ENCODE measurements at regions not wholly inside any gene's neighbourhood (a gene's known extent, or its start where the extent isn't known, plus 50 kb on each side); places are given as distances from the start of the nearest gene placed in this dataset.

- no peaks in the 10 kb centered on the region for H3K27me3 ChIP-seq (ENCODE audit: control insufficient read depth, insufficient read depth, low read length)
These were observed 97.6 kb downstream of the TMEM114 start for GRCh38 chr16:8492690-8493089.

DNA sequence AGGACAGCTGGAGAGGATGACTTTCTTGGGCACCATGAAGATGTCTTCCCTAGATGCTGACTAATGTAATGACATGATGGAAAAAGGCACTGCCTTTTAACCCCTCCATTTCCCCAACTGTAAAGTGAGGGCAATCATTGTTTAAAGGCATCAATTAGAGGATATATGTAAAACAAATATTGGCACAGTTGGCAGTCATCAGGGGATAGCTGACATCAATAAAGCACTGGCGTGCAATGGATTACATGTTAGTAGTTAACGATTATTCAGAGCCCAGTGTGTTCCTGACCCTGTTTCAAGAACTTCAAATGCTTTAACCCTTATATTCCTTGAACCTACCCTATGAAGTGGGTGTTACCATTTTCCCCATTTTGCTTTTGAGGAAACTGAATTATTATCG lies 100.7 kb downstream of the TMEM114 start:
- H3K36me3 ChIP-seq (ENCODE audit: control insufficient read depth, insufficient read depth, low read length): no peaks in the 10 kb centered on the region
- peaks cover 14% of the 10 kb centered on the region for H3K4me1 ChIP-seq (ENCODE audit: control insufficient read depth, insufficient read depth, low read length)
- no peaks in the 10 kb centered on the region for H3K9me3 ChIP-seq (ENCODE audit: control insufficient read depth, insufficient read depth, low read length)
- H3K27ac ChIP-seq (ENCODE audit: low read depth, low read length): no peak overlapping the region
- no peak overlapping the region for H3K4me3 ChIP-seq (ENCODE audit: low read depth, low read length)
- H3K9ac ChIP-seq (ENCODE audit: low read depth, low read length): no peak overlapping the region
- H3K27me3 ChIP-seq (ENCODE audit: control insufficient read depth, insufficient read depth, low read length): peaks cover 10% of the 10 kb centered on the region

More at GRCh38 chr16:8492690-8493089, 97.6 kb downstream of the TMEM114 start:
- Histone ChIP-seq H3K4me1 (ENCODE audit: control insufficient read depth, insufficient read depth, low read length) (peaks cover 14% of the 10 kb centered on the region), H3K27ac (ENCODE audit: low read depth, low read length) (no peak overlapping the region), H3K9ac (ENCODE audit: low read depth, low read length) (no peak overlapping the region), H3K36me3 (ENCODE audit: control insufficient read depth, insufficient read depth, low read length) (no peaks in the 10 kb centered on the region), H3K4me3 (ENCODE audit: low read depth, low read length) (no peak overlapping the region), H3K9me3 (ENCODE audit: control insufficient read depth, insufficient read depth, low read length) (no peaks in the 10 kb centered on the region)

DNA sequence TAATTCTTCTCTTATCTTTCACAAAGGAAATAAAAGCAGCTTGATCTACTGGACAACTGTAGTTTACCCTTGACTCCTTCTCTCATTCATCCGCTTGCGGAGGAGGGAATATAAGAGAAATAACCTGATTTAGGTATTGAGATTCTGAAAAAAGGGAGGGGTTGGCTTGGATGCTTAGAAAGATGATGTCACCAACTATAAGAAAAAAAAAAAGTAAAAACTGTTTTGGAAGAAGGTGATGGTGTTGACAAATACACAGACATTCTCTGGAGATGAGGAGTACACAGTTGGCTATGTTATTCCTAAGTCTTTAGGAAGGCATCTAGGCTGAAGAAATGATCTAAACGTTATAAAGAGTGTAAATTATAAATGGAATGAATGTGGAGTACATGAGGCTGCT lies 103.3 kb downstream of the TMEM114 start:
- H3K9ac ChIP-seq (ENCODE audit: low read depth, low read length): no peak overlapping the region
- H3K4me3 ChIP-seq (ENCODE audit: low read depth, low read length): no peak overlapping the region
- no peak overlapping the region for H3K27ac ChIP-seq (ENCODE audit: low read depth, low read length)
- H3K36me3 ChIP-seq (ENCODE audit: control insufficient read depth, insufficient read depth, low read length): no peaks in the 10 kb centered on the region
- H3K9me3 ChIP-seq (ENCODE audit: control insufficient read depth, insufficient read depth, low read length): no peaks in the 10 kb centered on the region
- H3K27me3 ChIP-seq (ENCODE audit: control insufficient read depth, insufficient read depth, low read length): peaks cover 36% of the 10 kb centered on the region
- no peaks in the 10 kb centered on the region for H3K4me1 ChIP-seq (ENCODE audit: control insufficient read depth, insufficient read depth, low read length)

DNA sequence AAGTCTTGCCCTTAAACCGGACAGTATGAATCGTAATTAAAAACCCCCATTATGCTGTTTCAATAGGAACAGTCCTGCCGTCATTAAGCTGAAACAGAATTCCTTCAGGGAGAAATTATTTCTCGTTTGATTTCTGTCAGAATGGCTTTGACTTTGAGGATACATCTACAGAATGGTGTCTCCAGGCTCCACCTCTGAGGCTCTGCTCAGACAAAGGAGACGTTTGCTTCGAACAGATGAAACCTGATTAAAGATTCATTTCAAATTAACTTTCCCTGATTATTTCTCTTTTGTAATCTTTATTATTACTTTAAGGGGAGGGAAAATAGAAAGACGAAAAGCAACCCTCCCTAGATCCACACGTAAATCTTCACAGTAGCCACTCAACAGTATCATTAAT lies 106.9 kb downstream of the TMEM114 start:
- Histone ChIP-seq H3K4me3 (ENCODE audit: low read depth, low read length) (no peak overlapping the region), H3K9ac (ENCODE audit: low read depth, low read length) (no peak overlapping the region), H3K27ac (ENCODE audit: low read depth, low read length) (no peak overlapping the region), H3K4me1 (ENCODE audit: control insufficient read depth, insufficient read depth, low read length) (0 out of 2 replicates have a peak, but pooled peaks cover 3% of the 10 kb centered on the region), H3K27me3 (ENCODE audit: control insufficient read depth, insufficient read depth, low read length) (peaks cover 64% of the 10 kb centered on the region), H3K9me3 (ENCODE audit: control insufficient read depth, insufficient read depth, low read length) (no peaks in the 10 kb centered on the region), H3K36me3 (ENCODE audit: control insufficient read depth, insufficient read depth, low read length) (no peaks in the 10 kb centered on the region)

DNA sequence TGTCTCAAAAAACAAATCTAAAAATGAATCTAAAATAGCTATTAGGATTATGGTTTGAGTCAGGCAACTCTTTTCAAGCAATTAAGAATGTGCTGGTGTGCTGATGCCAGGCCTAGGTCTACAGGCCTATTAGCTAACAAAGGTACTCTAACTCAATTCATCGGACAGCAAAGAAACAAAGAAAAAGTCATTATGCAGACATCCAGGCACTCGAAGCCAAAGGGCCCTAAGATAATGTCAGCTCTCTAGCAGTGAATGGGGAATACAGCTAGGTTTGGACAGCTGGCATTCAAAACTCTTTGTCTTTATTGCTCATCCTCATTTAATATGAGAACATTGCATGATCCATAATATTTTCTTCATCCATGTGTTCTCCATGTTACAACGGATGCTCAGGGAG lies 108.5 kb downstream of the TMEM114 start:
- Histone ChIP-seq H3K36me3 (ENCODE audit: control insufficient read depth, insufficient read depth, low read length) (no peaks in the 10 kb centered on the region), H3K4me1 (ENCODE audit: control insufficient read depth, insufficient read depth, low read length) (0 out of 2 replicates have a peak, but pooled peaks cover 3% of the 10 kb centered on the region), H3K27me3 (ENCODE audit: control insufficient read depth, insufficient read depth, low read length) (peaks cover 74% of the 10 kb centered on the region), H3K9me3 (ENCODE audit: control insufficient read depth, insufficient read depth, low read length) (no peaks in the 10 kb centered on the region), H3K9ac (ENCODE audit: low read depth, low read length) (no peak overlapping the region), H3K27ac (ENCODE audit: low read depth, low read length) (no peak overlapping the region), H3K4me3 (ENCODE audit: low read depth, low read length) (no peak overlapping the region)

GRCh38 chr16:8476824-8477223 lies 113.5 kb downstream of the TMEM114 start:
- no peak overlapping the region for H3K9ac ChIP-seq (ENCODE audit: low read depth, low read length)
- H3K27me3 ChIP-seq (ENCODE audit: control insufficient read depth, insufficient read depth, low read length): peaks cover 42% of the 10 kb centered on the region
- H3K36me3 ChIP-seq (ENCODE audit: control insufficient read depth, insufficient read depth, low read length): no peaks in the 10 kb centered on the region
- H3K4me1 ChIP-seq (ENCODE audit: control insufficient read depth, insufficient read depth, low read length): 0 out of 2 replicates have a peak, but pooled peaks cover 3% of the 10 kb centered on the region
- no peaks in the 10 kb centered on the region for H3K9me3 ChIP-seq (ENCODE audit: control insufficient read depth, insufficient read depth, low read length)
- no peak overlapping the region for H3K27ac ChIP-seq (ENCODE audit: low read depth, low read length)
- H3K4me3 ChIP-seq (ENCODE audit: low read depth, low read length): no peak overlapping the region

GRCh38 chr16:8474587-8474986 lies 115.7 kb downstream of the TMEM114 start:
- Histone ChIP-seq H3K4me1 (ENCODE audit: control insufficient read depth, insufficient read depth, low read length) (no peaks in the 10 kb centered on the region), H3K4me3 (ENCODE audit: low read depth, low read length) (no peak overlapping the region), H3K27me3 (ENCODE audit: control insufficient read depth, insufficient read depth, low read length) (peaks cover 25% of the 10 kb centered on the region; the same call in 1 of the 2 replicates), H3K36me3 (ENCODE audit: control insufficient read depth, insufficient read depth, low read length) (no peaks in the 10 kb centered on the region), H3K27ac (ENCODE audit: low read depth, low read length) (no peak overlapping the region), H3K9ac (ENCODE audit: low read depth, low read length) (no peak overlapping the region), H3K9me3 (ENCODE audit: control insufficient read depth, insufficient read depth, low read length) (no peaks in the 10 kb centered on the region)

- Histone ChIP-seq H3K9ac (ENCODE audit: low read depth, low read length) (no peak overlapping the region), H3K4me1 (ENCODE audit: control insufficient read depth, insufficient read depth, low read length) (no peaks in the 10 kb centered on the region), H3K27me3 (ENCODE audit: control insufficient read depth, insufficient read depth, low read length) (0 out of 2 replicates have a peak, but pooled peaks cover 3% of the 10 kb centered on the region), H3K9me3 (ENCODE audit: control insufficient read depth, insufficient read depth, low read length) (no peaks in the 10 kb centered on the region), H3K4me3 (ENCODE audit: low read depth, low read length) (no peak overlapping the region), H3K27ac (ENCODE audit: low read depth, low read length) (no peak overlapping the region), H3K36me3 (ENCODE audit: control insufficient read depth, insufficient read depth, low read length) (no peaks in the 10 kb centered on the region)
These were observed 121.1 kb downstream of the TMEM114 start for GRCh38 chr16:8469102-8469778.

DNA sequence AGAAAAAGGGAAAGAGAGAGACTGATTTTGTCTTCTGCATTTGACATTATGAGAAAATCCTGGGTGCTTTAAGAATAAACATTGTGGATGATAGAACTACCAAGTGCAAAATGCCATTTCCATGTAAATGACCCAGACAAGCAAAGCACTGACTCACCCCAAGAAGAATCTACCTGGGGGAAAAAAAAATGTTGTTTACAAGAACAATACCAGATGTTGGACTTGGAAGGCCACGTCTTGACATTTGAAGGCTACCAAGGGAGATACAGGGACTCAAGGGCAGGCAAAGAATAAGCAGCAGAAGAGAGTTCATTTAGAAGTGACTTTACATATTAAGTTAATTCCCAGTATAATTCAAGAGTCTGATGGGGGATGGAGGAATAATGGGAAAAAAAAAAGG lies 125.3 kb downstream of the TMEM114 start:
- Histone ChIP-seq H3K4me1 (ENCODE audit: control insufficient read depth, insufficient read depth, low read length) (no peaks in the 10 kb centered on the region), H3K9me3 (ENCODE audit: control insufficient read depth, insufficient read depth, low read length) (no peaks in the 10 kb centered on the region), H3K9ac (ENCODE audit: low read depth, low read length) (no peak overlapping the region), H3K27ac (ENCODE audit: low read depth, low read length) (no peak overlapping the region), H3K36me3 (ENCODE audit: control insufficient read depth, insufficient read depth, low read length) (no peaks in the 10 kb centered on the region), H3K4me3 (ENCODE audit: low read depth, low read length) (no peak overlapping the region), H3K27me3 (ENCODE audit: control insufficient read depth, insufficient read depth, low read length) (no peaks in the 10 kb centered on the region)

- no peak overlapping the region for H3K4me3 ChIP-seq (ENCODE audit: low read depth, low read length)
- no peaks in the 10 kb centered on the region for H3K9me3 ChIP-seq (ENCODE audit: control insufficient read depth, insufficient read depth, low read length)
- no peaks in the 10 kb centered on the region for H3K36me3 ChIP-seq (ENCODE audit: control insufficient read depth, insufficient read depth, low read length)
- no peaks in the 10 kb centered on the region for H3K27me3 ChIP-seq (ENCODE audit: control insufficient read depth, insufficient read depth, low read length)
- no peak overlapping the region for H3K27ac ChIP-seq (ENCODE audit: low read depth, low read length)
- no peaks in the 10 kb centered on the region for H3K4me1 ChIP-seq (ENCODE audit: control insufficient read depth, insufficient read depth, low read length)
- no peak overlapping the region for H3K9ac ChIP-seq (ENCODE audit: low read depth, low read length)
These were observed 131.1 kb downstream of the TMEM114 start for GRCh38 chr16:8459085-8459733.

DNA sequence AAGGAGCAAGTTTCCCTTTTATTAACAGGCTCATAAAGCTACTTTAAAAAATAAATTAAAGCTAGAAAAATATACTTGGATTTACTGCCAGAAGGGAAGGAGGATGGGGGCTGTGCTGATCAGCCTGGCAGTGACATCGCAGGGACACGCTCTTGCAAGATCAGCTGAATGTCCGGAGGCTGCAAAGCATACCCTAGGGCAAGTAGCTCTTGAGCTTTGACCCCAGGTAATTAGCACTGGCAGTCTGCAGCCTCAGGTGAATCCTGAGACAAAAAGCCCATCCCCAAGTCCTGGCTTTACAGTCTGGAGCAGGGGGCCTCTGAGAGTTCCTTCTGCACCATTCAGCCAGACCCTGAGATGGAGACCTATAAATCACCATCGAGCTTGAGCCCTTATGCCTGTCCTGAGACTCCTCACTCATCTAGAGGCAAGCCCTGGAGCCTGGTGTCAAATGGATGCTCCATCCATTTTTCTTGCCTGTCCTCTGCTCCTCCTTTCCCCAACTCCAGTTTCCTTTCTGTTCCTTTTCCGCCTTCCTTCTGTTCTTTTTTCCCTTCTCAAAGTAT lies 131.7 kb downstream of the TMEM114 start:
- H3K27me3 ChIP-seq (ENCODE audit: control insufficient read depth, insufficient read depth, low read length): no peaks in the 10 kb centered on the region
- no peak overlapping the region for H3K4me3 ChIP-seq (ENCODE audit: low read depth, low read length)
- H3K36me3 ChIP-seq (ENCODE audit: control insufficient read depth, insufficient read depth, low read length): no peaks in the 10 kb centered on the region
- no peak overlapping the region for H3K9ac ChIP-seq (ENCODE audit: low read depth, low read length)
- no peaks in the 10 kb centered on the region for H3K9me3 ChIP-seq (ENCODE audit: control insufficient read depth, insufficient read depth, low read length)
- H3K27ac ChIP-seq (ENCODE audit: low read depth, low read length): no peak overlapping the region
- no peaks in the 10 kb centered on the region for H3K4me1 ChIP-seq (ENCODE audit: control insufficient read depth, insufficient read depth, low read length)

Measured in HUES48 (cell line).